ENCODE measurements at regions not wholly inside any gene's neighbourhood (a gene's known extent, or its start where the extent isn't known, plus 50 kb on each side); places are given as distances from the start of the nearest gene placed in this dataset.

GRCh38 chr9:110141227-110141793 lies 66.6 kb downstream of the C9orf152 start:
- no peak for DNase-seq (ENCODE audit: low read depth, low spot score)

- no peak for DNase-seq (ENCODE audit: low read depth, low spot score)
These were observed 65.7 kb downstream of the C9orf152 start for GRCh38 chr9:110142253-110142652.

- no peak for DNase-seq (ENCODE audit: low read depth, low spot score)
These were observed 65.0 kb downstream of the C9orf152 start for GRCh38 chr9:110142868-110143481.

- DNase-seq (ENCODE audit: low read depth, low spot score), result no peak
These were observed 64.5 kb downstream of the C9orf152 start for GRCh38 chr9:110143485-110143884.

GRCh38 chr9:110143950-110144545 lies 63.9 kb downstream of the C9orf152 start:
- no peak for DNase-seq (ENCODE audit: low read depth, low spot score)

- no peak for DNase-seq (ENCODE audit: low read depth, low spot score)
These were observed 61.6 kb downstream of the C9orf152 start for GRCh38 chr9:110146373-110146772.

GRCh38 chr9:110148384-110148783 lies 59.6 kb downstream of the C9orf152 start:
- no peak for DNase-seq (ENCODE audit: low read depth, low spot score)

GRCh38 chr9:110148891-110149290 lies 59.1 kb downstream of the C9orf152 start:
- DNase-seq (ENCODE audit: low read depth, low spot score), result no peak
